HepG2 (cell line): ENCODE measurements at regions not wholly inside any gene's neighbourhood (a gene's known extent, or its start where the extent isn't known, plus 50 kb on each side); places are given as distances from the start of the nearest gene placed in this dataset.

Experiments
- FOSL2 ChIP-seq: sonication (generic); formaldehyde crosslinking; IDR thresholded peaks from 2 replicates; pipeline ENCODE4 v1.4.0; 2020; ENCODE audit warnings: missing genetic modification reagents
- GABPA ChIP-seq, 2 experiments: IDR thresholded peaks; 2 replicates each; pipeline ENCODE4 v1.6.1; 2011 to 2016; ENCODE audit warnings: low read depth in 2 of 2, low read length in 1 of 2, missing biosample characterization in 1 of 2, missing genetic modification characterization in 1 of 2
- ZNF296 ChIP-seq: sonication (generic); formaldehyde crosslinking; conservative IDR thresholded peaks from 2 replicates; pipeline ENCODE4 v1.5.0; 2020; ENCODE audit warnings: mild to moderate bottlenecking, missing genetic modification reagents

- TF ChIP-seq FOSL2 (no peak), GABPA (IDR thresholded peaks at IDR 0.05; ENCODE audit: low read depth, low read length) (no peak), GABPA (CRISPR knock-in tag; IDR thresholded peaks at IDR 0.05; ENCODE audit: low read depth) (no peak), ZNF296 (CRISPR knock-in tag) (no peak)
Observed at GRCh38 chr4:104017213-104017612, 297.4 kb upstream of the TACR3 start.
